Jurkat, Clone E6-1 (cell line): ENCODE measurements at regions not wholly inside any gene's neighbourhood (a gene's known extent, or its start where the extent isn't known, plus 50 kb on each side); places are given as distances from the start of the nearest gene placed in this dataset.
A peak's percentile ranks its signal among the peaks of the same experiment; 100 is the strongest.

ENCODE experiments used
- DNase-seq: peaks from one replicate; pipeline ENCODE4 v3.0.0-alpha.2; 2011; ENCODE audit warnings: low read depth, low spot score
- H3K4me3 ChIP-seq: 2 replicates; pipeline ENCODE4 v1.5.1; 2011; ENCODE audit warnings: mild to moderate bottlenecking, low read length, control low read depth, moderate library complexity

GRCh38 chr15:69505956-69506556 lies 53.4 kb downstream of the RPLP1 start:
- DNase-seq: no peak
- H3K4me3 ChIP-seq: no peak overlapping the region

- no peak overlapping the region for H3K4me3 ChIP-seq
- no peak for DNase-seq
Observed at GRCh38 chr15:69508659-69509058, 56.0 kb downstream of the RPLP1 start.

DNA sequence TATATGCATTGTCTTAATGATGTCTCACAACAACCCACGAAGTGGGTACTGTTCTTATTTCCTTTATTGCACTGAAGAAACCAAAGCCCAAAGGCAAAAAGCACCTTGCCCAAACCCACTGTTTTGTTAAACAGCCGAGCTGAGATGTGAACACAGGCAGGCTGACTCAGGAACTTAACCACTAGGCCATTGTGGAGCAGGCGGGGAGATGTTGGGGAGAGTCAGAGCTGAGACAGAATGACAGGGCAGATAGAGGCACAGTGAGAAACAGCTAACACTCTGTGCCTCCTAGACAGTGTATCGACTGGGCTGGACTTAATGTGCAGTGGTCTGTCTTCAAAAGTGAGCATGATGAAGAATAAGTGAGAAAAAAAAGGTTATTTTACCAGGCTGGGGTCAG lies 56.5 kb downstream of the RPLP1 start:
- DNase-seq: no peak
- H3K4me3 ChIP-seq: no peak overlapping the region

- no peak overlapping the region for H3K4me3 ChIP-seq
- no peak for DNase-seq
Observed at GRCh38 chr15:69510556-69510955, 57.9 kb downstream of the RPLP1 start.

GRCh38 chr15:69511015-69511414 lies 58.4 kb downstream of the RPLP1 start:
- no peak overlapping the region for H3K4me3 ChIP-seq
- no peak for DNase-seq

GRCh38 chr15:69511716-69512340 lies 59.2 kb downstream of the RPLP1 start:
- DNase-seq: no peak

DNA sequence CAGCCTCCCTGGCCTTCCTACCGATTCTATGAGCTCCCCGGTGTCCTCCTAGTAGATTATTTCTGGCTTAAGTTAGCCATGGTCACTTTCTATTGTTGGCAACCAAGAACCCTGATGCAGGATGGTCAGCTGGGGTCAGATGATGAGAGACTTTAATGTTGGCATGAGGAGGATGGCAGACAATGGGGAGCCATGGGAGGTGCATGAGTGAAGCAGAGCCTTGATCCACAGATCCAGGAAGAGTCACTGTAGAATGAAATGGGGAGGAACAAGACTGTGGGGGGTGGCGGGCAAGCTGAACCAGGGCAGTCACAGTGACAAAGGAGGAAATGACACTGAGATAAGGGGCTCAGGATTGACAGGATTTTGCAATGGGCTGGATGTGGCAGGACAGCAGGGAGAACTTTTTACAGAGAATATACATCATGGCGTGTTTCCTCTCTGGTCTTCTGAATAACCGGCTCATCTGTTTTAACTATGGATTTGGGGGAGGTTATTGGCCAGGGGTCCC lies 60.9 kb downstream of the RPLP1 start:
- DNase-seq: no peak
- H3K4me3 ChIP-seq: no peak overlapping the region

More at GRCh38 chr15:69511716-69512340, 59.2 kb downstream of the RPLP1 start:
- no peak overlapping the region for H3K4me3 ChIP-seq

- no peak for DNase-seq
- H3K4me3 ChIP-seq: no peak overlapping the region
Observed at GRCh38 chr15:69513986-69514385, 61.4 kb downstream of the RPLP1 start.

- no peak for DNase-seq
- H3K4me3 ChIP-seq: no peak overlapping the region
Observed at GRCh38 chr15:69515508-69515907, 62.9 kb downstream of the RPLP1 start.

DNA sequence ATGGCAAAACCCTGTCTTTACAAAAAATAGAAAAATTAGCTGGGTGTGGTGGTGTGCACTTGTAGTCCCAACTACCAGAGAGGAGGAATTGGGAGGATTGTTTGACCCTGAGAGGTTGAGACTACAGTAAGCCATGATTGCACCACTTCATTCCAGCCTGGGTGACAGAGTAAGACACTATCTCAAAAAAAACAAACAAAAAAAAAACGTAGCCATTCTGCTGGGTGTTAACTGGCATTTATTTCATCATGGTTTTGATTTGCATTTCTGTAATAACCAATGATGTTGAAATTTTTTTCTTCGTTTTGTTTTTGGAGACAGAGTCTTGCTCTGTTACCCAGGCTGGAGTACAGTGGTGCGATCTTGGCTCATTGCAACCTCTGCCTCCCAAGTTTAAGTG lies 63.3 kb downstream of the RPLP1 start:
- H3K4me3 ChIP-seq: no peak overlapping the region
- DNase-seq: no peak

- no peak for DNase-seq
- H3K4me3 ChIP-seq: no peak overlapping the region
Observed at GRCh38 chr15:69517052-69517451, 64.4 kb downstream of the RPLP1 start.

GRCh38 chr15:69518806-69519205 lies 66.2 kb downstream of the RPLP1 start:
- no peak for DNase-seq
- H3K4me3 ChIP-seq: no peak overlapping the region

DNA sequence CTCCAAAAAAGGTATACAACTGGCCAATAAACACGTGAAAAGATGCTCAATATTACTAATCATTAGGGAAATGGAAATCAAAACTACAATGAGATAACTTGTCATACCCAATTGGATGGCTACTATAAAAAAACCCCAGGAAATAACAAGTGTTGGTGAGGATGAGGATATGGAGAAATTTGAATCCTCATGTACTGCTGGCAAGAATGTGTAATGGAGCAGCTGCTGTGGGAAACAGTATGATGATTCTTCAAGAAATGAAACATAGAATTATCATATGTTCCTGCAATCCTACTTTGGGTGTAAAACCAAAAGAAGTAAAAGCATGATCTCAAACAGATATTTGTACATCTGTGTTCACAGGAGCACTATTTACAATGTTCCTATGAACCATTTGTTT lies 67.4 kb downstream of the RPLP1 start:
- no peak overlapping the region for H3K4me3 ChIP-seq
- no peak for DNase-seq

GRCh38 chr15:69522361-69522760 lies 69.7 kb downstream of the RPLP1 start:
- no peak overlapping the region for H3K4me3 ChIP-seq
- no peak for DNase-seq

GRCh38 chr15:69523010-69524001 lies 70.7 kb downstream of the RPLP1 start:
- H3K4me3 ChIP-seq: no peak overlapping the region
- peak; percentile 39 for DNase-seq

- no peak overlapping the region for H3K4me3 ChIP-seq
- DNase-seq: no peak
Observed at GRCh38 chr15:69524296-69524695, 71.7 kb downstream of the RPLP1 start.

DNA sequence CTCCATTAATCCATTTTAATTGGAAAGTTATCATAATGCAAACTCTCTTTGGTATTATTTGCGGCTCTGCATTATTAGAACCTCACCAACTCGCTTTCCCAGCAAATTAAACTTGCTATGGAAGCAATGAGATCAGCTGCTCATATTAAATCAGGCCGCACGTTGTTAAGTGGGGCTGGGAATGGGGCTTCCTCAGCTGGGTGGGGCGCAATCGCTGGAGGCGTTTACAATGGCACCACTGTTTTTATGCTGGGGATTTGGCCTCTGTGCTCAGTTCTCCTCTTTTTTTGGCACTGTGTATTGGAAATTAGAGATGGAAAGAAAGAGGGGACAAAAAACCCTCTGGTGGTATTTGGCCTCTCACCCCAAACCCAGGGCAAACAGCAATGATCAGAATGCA lies 72.2 kb downstream of the RPLP1 start:
- H3K4me3 ChIP-seq: no peak overlapping the region
- DNase-seq: no peak

DNA sequence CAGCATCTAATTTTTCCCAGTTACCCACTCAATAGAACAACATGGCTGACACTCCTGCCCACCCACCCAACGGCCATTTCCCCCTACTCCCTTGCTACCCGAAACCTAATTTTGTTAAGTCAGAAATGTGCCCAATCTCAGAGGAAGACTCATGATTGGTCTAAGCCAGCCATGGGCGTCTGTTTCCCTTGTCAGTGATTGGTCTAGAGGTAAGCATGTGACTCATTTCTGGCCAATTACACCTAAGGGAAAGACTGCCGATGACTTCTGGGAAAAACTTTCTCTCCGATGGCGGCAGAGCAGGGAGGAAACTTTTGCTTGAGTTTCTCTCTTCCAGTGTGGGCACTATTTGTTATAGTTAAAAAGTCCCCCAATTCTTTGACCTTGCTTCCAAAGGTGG lies 72.9 kb downstream of the RPLP1 start:
- no peak overlapping the region for H3K4me3 ChIP-seq
- DNase-seq: no peak

GRCh38 chr15:69526081-69527061 lies 73.8 kb downstream of the RPLP1 start:
- H3K4me3 ChIP-seq: no peak overlapping the region
- no peak for DNase-seq
